OCI-LY1 (cell line): ENCODE measurements at regions not wholly inside any gene's neighbourhood (a gene's known extent, or its start where the extent isn't known, plus 50 kb on each side); places are given as distances from the start of the nearest gene placed in this dataset.

ENCODE experiments used
- EZH2 ChIP-seq: fragments of 200-600 bp; sonication (generic), shearing (Covaris generic); IDR thresholded peaks from 2 replicates; pipeline ENCODE4 v1.8.0; 2017; ENCODE audit warnings: borderline replicate concordance, mixed run types, mild to moderate bottlenecking, antibody characterized with exemption, low read length, moderate library complexity, mixed read lengths
- TF ChIP-seq, protein P1 (sequence below): fragments of 200-600 bp; sonication (generic), shearing (Covaris generic); IDR thresholded peaks from 2 replicates; pipeline ENCODE4 v1.5.1; 2017; ENCODE audit warnings: mild to moderate bottlenecking, antibody characterized with exemption, low read length, moderate library complexity, mixed read lengths

GRCh38 chr5:114727358-114727757 lies 365.5 kb downstream of the KCNN2 start:
- TF ChIP-seq, protein P1, sequence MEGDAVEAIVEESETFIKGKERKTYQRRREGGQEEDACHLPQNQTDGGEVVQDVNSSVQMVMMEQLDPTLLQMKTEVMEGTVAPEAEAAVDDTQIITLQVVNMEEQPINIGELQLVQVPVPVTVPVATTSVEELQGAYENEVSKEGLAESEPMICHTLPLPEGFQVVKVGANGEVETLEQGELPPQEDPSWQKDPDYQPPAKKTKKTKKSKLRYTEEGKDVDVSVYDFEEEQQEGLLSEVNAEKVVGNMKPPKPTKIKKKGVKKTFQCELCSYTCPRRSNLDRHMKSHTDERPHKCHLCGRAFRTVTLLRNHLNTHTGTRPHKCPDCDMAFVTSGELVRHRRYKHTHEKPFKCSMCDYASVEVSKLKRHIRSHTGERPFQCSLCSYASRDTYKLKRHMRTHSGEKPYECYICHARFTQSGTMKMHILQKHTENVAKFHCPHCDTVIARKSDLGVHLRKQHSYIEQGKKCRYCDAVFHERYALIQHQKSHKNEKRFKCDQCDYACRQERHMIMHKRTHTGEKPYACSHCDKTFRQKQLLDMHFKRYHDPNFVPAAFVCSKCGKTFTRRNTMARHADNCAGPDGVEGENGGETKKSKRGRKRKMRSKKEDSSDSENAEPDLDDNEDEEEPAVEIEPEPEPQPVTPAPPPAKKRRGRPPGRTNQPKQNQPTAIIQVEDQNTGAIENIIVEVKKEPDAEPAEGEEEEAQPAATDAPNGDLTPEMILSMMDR: no peak
- no peak for TF ChIP-seq EZH2
